OCI-LY1 (cell line): ENCODE measurements at regions not wholly inside any gene's neighbourhood (a gene's known extent, or its start where the extent isn't known, plus 50 kb on each side); places are given as distances from the start of the nearest gene placed in this dataset.

Experiments
- H2AFZ ChIP-seq: fragments of 200-600 bp; sonication (generic), shearing (Covaris generic); 2 replicates; pipeline ENCODE4 v1.6.0; 2014; ENCODE audit warnings: antibody characterized with exemption, mild to moderate bottlenecking, low read length
- H3F3A ChIP-seq: fragments of 200-600 bp; sonication (generic), shearing (Covaris generic); 2 replicates; pipeline ENCODE4 v1.6.0; 2014; ENCODE audit warnings: mild to moderate bottlenecking, antibody characterized with exemption, low read length, moderate library complexity; ENCODE audit not compliant: insufficient read depth
- H3K27ac ChIP-seq: fragments of 200-600 bp; sonication (generic); 2 replicates; pipeline ENCODE4 v1.5.1; 2014; ENCODE audit warnings: low read length, mixed run types, mild to moderate bottlenecking, low read depth; ENCODE audit not compliant: poor library complexity, severe bottlenecking
- H3K27me3 ChIP-seq: fragments of 200-600 bp; sonication (generic); 2 replicates; pipeline ENCODE4 v1.6.0; 2014; ENCODE audit warnings: antibody characterized with exemption, mild to moderate bottlenecking, low read length, moderate library complexity; ENCODE audit not compliant: insufficient read depth
- H3K36me3 ChIP-seq: fragments of 200-600 bp; sonication (generic); 2 replicates; pipeline ENCODE4 v1.6.1; 2014; ENCODE audit warnings: mild to moderate bottlenecking, antibody characterized with exemption, low read length, moderate library complexity, mixed read lengths; ENCODE audit not compliant: insufficient read depth
- H3K4me1 ChIP-seq: fragments of 200-600 bp; sonication (generic); 2 replicates; pipeline ENCODE4 v1.5.1; 2014; ENCODE audit warnings: mild to moderate bottlenecking, low read length, moderate library complexity; ENCODE audit not compliant: insufficient read depth, severe bottlenecking
- H3K4me2 ChIP-seq: fragments of 200-600 bp; sonication (generic), shearing (Covaris generic); 2 replicates; pipeline ENCODE4 v1.6.1; 2014; ENCODE audit warnings: low read length
- H3K4me3 ChIP-seq: fragments of 200-600 bp; sonication (generic); 2 replicates; pipeline ENCODE4 v1.5.1; 2014; ENCODE audit warnings: low read length, low read depth, mild to moderate bottlenecking, mixed read lengths; ENCODE audit not compliant: poor library complexity, severe bottlenecking
- H3K79me2 ChIP-seq: fragments of 200-600 bp; shearing (Covaris generic); 2 replicates; pipeline ENCODE4 v1.6.1; 2016; ENCODE audit warnings: mixed run types, low read length, mixed read lengths; ENCODE audit not compliant: insufficient read depth
- H3K9ac ChIP-seq: fragments of 200-600 bp; sonication (generic), shearing (Covaris generic); 2 replicates; pipeline ENCODE4 v1.6.1; 2014; ENCODE audit warnings: mild to moderate bottlenecking, low read length, mixed read lengths
- H3K9me2 ChIP-seq: fragments of 200-600 bp; sonication (generic), shearing (Covaris generic); 2 replicates; pipeline ENCODE4 v1.6.1; 2014; ENCODE audit warnings: low read depth, mild to moderate bottlenecking, low read length, mixed read lengths
- H3K9me3 ChIP-seq: fragments of 200-600 bp; shearing (Covaris generic); 2 replicates; pipeline ENCODE4 v1.6.1; 2014; ENCODE audit warnings: low read length, mixed read lengths
- H4K20me1 ChIP-seq: fragments of 200-600 bp; sonication (generic), shearing (Covaris generic); 2 replicates; pipeline ENCODE4 v1.6.0; 2016; ENCODE audit warnings: mild to moderate bottlenecking, low read length; ENCODE audit not compliant: insufficient read depth
- CTCF ChIP-seq: fragments of 200-600 bp; sonication (generic), shearing (Covaris generic); IDR thresholded peaks from 2 replicates; pipeline ENCODE4 v1.5.1; 2017; ENCODE audit warnings: mild to moderate bottlenecking, antibody characterized with exemption, low read length, moderate library complexity, mixed read lengths
- EZH2 ChIP-seq: fragments of 200-600 bp; sonication (generic), shearing (Covaris generic); IDR thresholded peaks from 2 replicates; pipeline ENCODE4 v1.8.0; 2017; ENCODE audit warnings: borderline replicate concordance, mixed run types, mild to moderate bottlenecking, antibody characterized with exemption, low read length, moderate library complexity, mixed read lengths

- Histone ChIP-seq H3K4me2 (no peak overlapping the region), H3K9ac (no peak overlapping the region), H2AFZ (no peak overlapping the region), H3K4me3 (no peak overlapping the region), H3K27ac (no peak overlapping the region), H3K9me2 (no peaks in the 10 kb centered on the region), H3K9me3 (no peaks in the 10 kb centered on the region), H4K20me1 (no peaks in the 10 kb centered on the region), H3K79me2 (no peaks in the 10 kb centered on the region), H3K36me3 (no peaks in the 10 kb centered on the region), H3K4me1 (no peaks in the 10 kb centered on the region), H3F3A (no peaks in the 10 kb centered on the region), H3K27me3 (no peaks in the 10 kb centered on the region)
- no peak for TF ChIP-seq CTCF
- TF ChIP-seq EZH2, result no peak
Measured at GRCh38 chr20:60300374-60300773, 342.2 kb downstream of the CDH26 start.

GRCh38 chr20:60302875-60303274 lies 344.7 kb downstream of the CDH26 start:
- H3K4me1 ChIP-seq, result no peaks in the 10 kb centered on the region
- no peaks in the 10 kb centered on the region for H4K20me1 ChIP-seq
- no peaks in the 10 kb centered on the region for H3K79me2 ChIP-seq
- no peak overlapping the region for H3K9ac ChIP-seq
- no peak overlapping the region for H3K4me3 ChIP-seq
- no peaks in the 10 kb centered on the region for H3K9me2 ChIP-seq
- H3K9me3 ChIP-seq, result no peaks in the 10 kb centered on the region
- H3K4me2 ChIP-seq, result no peak overlapping the region
- TF ChIP-seq CTCF (no peak), EZH2 (no peak)
- no peaks in the 10 kb centered on the region; the same call in 1 of the 2 replicates for H3K27me3 ChIP-seq
- no peaks in the 10 kb centered on the region for H3F3A ChIP-seq
- no peak overlapping the region for H3K27ac ChIP-seq
- H3K36me3 ChIP-seq, result no peaks in the 10 kb centered on the region
- no peak overlapping the region for H2AFZ ChIP-seq

- Histone ChIP-seq H3K4me3 (no peak overlapping the region), H3K9ac (no peak overlapping the region), H3K9me3 (no peaks in the 10 kb centered on the region), H3K79me2 (no peaks in the 10 kb centered on the region), H3F3A (no peaks in the 10 kb centered on the region), H3K4me1 (no peaks in the 10 kb centered on the region), H3K4me2 (no peak overlapping the region), H3K9me2 (no peaks in the 10 kb centered on the region), H3K27ac (no peak overlapping the region), H3K36me3 (no peaks in the 10 kb centered on the region), H4K20me1 (no peaks in the 10 kb centered on the region), H3K27me3 (no peaks in the 10 kb centered on the region; the same call in 1 of the 2 replicates), H2AFZ (no peak overlapping the region)
- TF ChIP-seq CTCF (no peak), EZH2 (no peak)
Measured at GRCh38 chr20:60304026-60304590, 345.9 kb downstream of the CDH26 start.
